Breast epithelium (tissue), 3 donors: ENCODE measurements at regions not wholly inside any gene's neighbourhood (a gene's known extent, or its start where the extent isn't known, plus 50 kb on each side); places are given as distances from the start of the nearest gene placed in this dataset.
"Not testable (repeated sequence)": the region's sequence is repeated elsewhere in the genome, so short reads cannot be mapped to it uniquely, and the experiment has no call there.

Experiments used
- CTCF ChIP-seq, 3 donors: fragments of 450-650 bp; IDR thresholded peaks; one replicate each; pipeline ENCODE4 v1.5.1; 2016 to 2017; ENCODE audit warnings: antibody characterized with exemption in 3 of 3, mild to moderate bottlenecking in 3 of 3, moderate library complexity in 3 of 3
- POLR2A ChIP-seq: fragments of 450-650 bp; IDR thresholded peaks from one replicate; pipeline ENCODE4 v1.6.1; 2016; ENCODE audit warnings: antibody characterized with exemption, mild to moderate bottlenecking, moderate library complexity
- POLR2AphosphoS5 ChIP-seq, 3 donors: sonication (generic); formaldehyde crosslinking; IDR thresholded peaks; one replicate each; pipeline ENCODE4 v1.6.1; 2017; ENCODE audit warnings: antibody characterized with exemption in 3 of 3

GRCh38 chr4:3997386-3997785 lies 229.3 kb downstream of the OTOP1 start:
- TF ChIP-seq CTCF (IDR thresholded peaks at IDR 0.05); POLR2AphosphoS5 (IDR thresholded peaks at IDR 0.05); POLR2A: not testable (repeated sequence)
